H1 (cell line): ENCODE measurements at regions not wholly inside any gene's neighbourhood (a gene's known extent, or its start where the extent isn't known, plus 50 kb on each side); places are given as distances from the start of the nearest gene placed in this dataset.

Experiments
- CTCF ChIA-PET: fragments of 300-600 bp; sonication (Branson Sonifier 250); formaldehyde crosslinking; loops from one replicate; lab custom pipeline; 2021; ENCODE audit not compliant: partially characterized antibody; lab: Charles Lee
- POLR2A ChIA-PET: fragments of 300-600 bp; sonication (Branson Sonifier 250); formaldehyde crosslinking; loops from one replicate; lab custom pipeline; 2021; ENCODE audit warnings: inconsistent platforms; ENCODE audit not compliant: partially characterized antibody; lab: Charles Lee
- DNase-seq, 2 experiments: peaks; one replicate each; pipeline versions ENCODE4 v3.0.0 to v3.0.0-alpha.2; 2010 to 2022; ENCODE audit warnings: low spot score in 2 of 2, low read depth in 1 of 2, mixed read lengths in 1 of 2
- FAIRE-seq: peaks from 2 replicates; lab custom pipeline; 2011; peaks lifted over from hg19 to GRCh38; lab: Jason Lieb, UNC
- H2AFZ ChIP-seq: 2 replicates; pipeline ENCODE4 v1.8.1; 2012; ENCODE audit warnings: low read length, inconsistent platforms
- H2AK5ac ChIP-seq: 2 replicates; pipeline ENCODE4 v1.6.1; 2013; ENCODE audit warnings: low read depth, low read length
- H2BK120ac ChIP-seq: replicated peaks from 2 replicates; pipeline ENCODE3; 2013; ENCODE audit warnings: low read depth, low read length, inconsistent platforms
- H2BK12ac ChIP-seq: 2 replicates; pipeline ENCODE4 v1.6.1; 2013; ENCODE audit warnings: low read depth, low read length
- H2BK15ac ChIP-seq: 2 replicates; pipeline ENCODE4 v1.6.1; 2013; ENCODE audit warnings: low read length
- H2BK20ac ChIP-seq: 2 replicates; pipeline ENCODE4 v1.6.1; 2013; ENCODE audit warnings: low read length
- H2BK5ac ChIP-seq: 2 replicates; pipeline ENCODE4 v1.6.1; 2013; ENCODE audit warnings: low read depth, low read length
- H3K14ac ChIP-seq: 2 replicates; pipeline ENCODE4 v1.6.1; 2013; ENCODE audit warnings: inconsistent platforms; ENCODE audit not compliant: insufficient read length
- H3K18ac ChIP-seq: 2 replicates; pipeline ENCODE4 v1.6.1; 2013; ENCODE audit warnings: low read length; ENCODE audit errors: extremely low read depth
- H3K23ac ChIP-seq: 2 replicates; pipeline ENCODE4 v1.6.1; 2013; ENCODE audit warnings: inconsistent platforms; ENCODE audit not compliant: insufficient read length
- H3K23me2 ChIP-seq: 2 replicates; pipeline ENCODE4 v1.6.1; 2013; ENCODE audit warnings: low read depth, low read length
- H3K27ac ChIP-seq: 2 replicates; pipeline ENCODE4 v1.6.1; 2011; ENCODE audit warnings: low read depth, low read length, inconsistent platforms
- H3K27me3 ChIP-seq, 4 experiments: replicated peaks in 1 of 4; 1 replicate in 1 of 4; 2 replicates in 3 of 4; pipeline versions ENCODE4 v1.6.1 to v1.8.1; 2011 to 2013; ENCODE audit warnings: low read length in 3 of 4, mild to moderate bottlenecking in 3 of 4, inconsistent platforms in 2 of 4, mixed read lengths in 2 of 4, moderate library complexity in 1 of 4; ENCODE audit not compliant: control insufficient read depth in 3 of 4, insufficient read depth in 3 of 4; ENCODE audit errors: extremely low read depth in 1 of 4
- H3K36me3 ChIP-seq, 4 experiments: 2 replicates each; pipeline versions ENCODE4 v1.6.1 to v1.8.1; 2011 to 2013; ENCODE audit warnings: mild to moderate bottlenecking in 4 of 4, low read length in 3 of 4, moderate library complexity in 2 of 4, control low read depth in 1 of 4, inconsistent platforms in 1 of 4; ENCODE audit not compliant: insufficient read depth in 4 of 4, control insufficient read depth in 2 of 4
- H3K4ac ChIP-seq: replicated peaks from 2 replicates; pipeline ENCODE3; 2013; ENCODE audit warnings: low read length, low read depth, mixed read lengths, inconsistent platforms; ENCODE audit not compliant: insufficient read length
- H3K4me1 ChIP-seq, 4 experiments: replicated peaks in 1 of 4; 1 replicate in 1 of 4; 2 replicates in 3 of 4; pipeline versions ENCODE4 v1.6.1 to v1.8.1; 2011 to 2013; ENCODE audit warnings: low read length in 3 of 4, inconsistent platforms in 2 of 4, mixed read lengths in 1 of 4; ENCODE audit not compliant: insufficient read depth in 4 of 4, control insufficient read depth in 3 of 4
- H3K4me2 ChIP-seq, 2 experiments: 2 replicates each; pipeline versions ENCODE4 v1.6.1 to v1.8.1; 2011 to 2013; ENCODE audit warnings: low read depth in 2 of 2, low read length in 2 of 2, control low read depth in 1 of 2, inconsistent platforms in 1 of 2, mild to moderate bottlenecking in 1 of 2; ENCODE audit not compliant: insufficient read depth in 1 of 2
- H3K4me3 ChIP-seq, 4 experiments: fragments of 200-600, 300-600 bp in 1 of 4; sonication (generic), shearing (Covaris generic), sonication (Bioruptor Twin) in 1 of 4; 2 replicates each; pipeline versions ENCODE4 v1.5.1 to v1.8.1; 2011 to 2016; ENCODE audit warnings: low read length in 4 of 4, low read depth in 3 of 4, control low read depth in 2 of 4, inconsistent platforms in 2 of 4, mild to moderate bottlenecking in 2 of 4, mixed read lengths in 1 of 4, moderate library complexity in 1 of 4; ENCODE audit not compliant: insufficient read depth in 2 of 4; ENCODE audit errors: extremely low read depth in 1 of 4
- H3K56ac ChIP-seq: replicated peaks from 2 replicates; pipeline ENCODE3; 2013; ENCODE audit warnings: low read depth, mild to moderate bottlenecking, mixed read lengths, low read length, inconsistent platforms; ENCODE audit not compliant: insufficient read length
- H3K79me1 ChIP-seq: 2 replicates; pipeline ENCODE4 v1.6.1; 2013; ENCODE audit warnings: low read depth, low read length, control low read depth
- H3K79me2 ChIP-seq, 2 experiments: 2 replicates each; pipeline versions ENCODE4 v1.6.1 to v1.8.1; 2012 to 2013; ENCODE audit warnings: low read length in 2 of 2, mild to moderate bottlenecking in 2 of 2, inconsistent platforms in 1 of 2; ENCODE audit not compliant: insufficient read depth in 2 of 2, control insufficient read depth in 1 of 2
- H3K9ac ChIP-seq, 4 experiments: replicated peaks in 1 of 4; 1 replicate in 1 of 4; 2 replicates in 3 of 4; pipeline versions ENCODE4 v1.6.1 to v1.8.1; 2011 to 2013; ENCODE audit warnings: low read depth in 3 of 4, low read length in 3 of 4, control low read depth in 2 of 4, mild to moderate bottlenecking in 2 of 4, moderate library complexity in 2 of 4, inconsistent platforms in 1 of 4; ENCODE audit errors: extremely low read depth in 1 of 4
- H3K9me3 ChIP-seq, 2 experiments: 2 replicates each; pipeline versions ENCODE4 v1.6.1 to v1.8.1; 2012 to 2013; ENCODE audit warnings: mild to moderate bottlenecking in 2 of 2, moderate library complexity in 2 of 2, control low read depth in 1 of 2, inconsistent platforms in 1 of 2, low read depth in 1 of 2, low read length in 1 of 2, mixed read lengths in 1 of 2; ENCODE audit not compliant: insufficient read depth in 2 of 2
- H4K20me1 ChIP-seq, 2 experiments: replicated peaks in 1 of 2; 2 replicates each; pipeline versions ENCODE3 to v1.8.1; 2011 to 2013; ENCODE audit warnings: inconsistent platforms in 2 of 2, low read length in 2 of 2, mild to moderate bottlenecking in 1 of 2; ENCODE audit not compliant: insufficient read depth in 2 of 2, control insufficient read depth in 1 of 2
- H4K5ac ChIP-seq: 2 replicates; pipeline ENCODE4 v1.6.1; 2013; ENCODE audit warnings: low read length, low read depth, mixed read lengths, inconsistent platforms; ENCODE audit not compliant: insufficient read length
- H4K8ac ChIP-seq: 2 replicates; pipeline ENCODE4 v1.8.0; 2013; ENCODE audit warnings: mild to moderate bottlenecking, moderate library complexity, low read length, inconsistent platforms; ENCODE audit not compliant: insufficient read depth; ENCODE audit errors: extremely low read depth
- H4K91ac ChIP-seq: replicated peaks from 2 replicates; pipeline ENCODE3; 2013; ENCODE audit warnings: low read length, mixed read lengths, inconsistent platforms; ENCODE audit not compliant: insufficient read length
- ASH2L ChIP-seq: fragments of 200-600, 300-600 bp; sonication (generic); IDR thresholded peaks from one replicate; pipeline ENCODE4 v1.7.1; 2017; ENCODE audit warnings: low read length
- CEBPB ChIP-seq: IDR thresholded peaks from 2 replicates; pipeline ENCODE4 v1.6.1; 2012; ENCODE audit warnings: low read depth, low read length
- CHD1 ChIP-seq: IDR thresholded peaks from 2 replicates; pipeline ENCODE4 v1.6.1; 2012; ENCODE audit warnings: low read depth, low read length, improper control_type of control experiment
- CHD2 ChIP-seq: IDR thresholded peaks from 2 replicates; pipeline ENCODE4 v1.6.1; 2012; ENCODE audit warnings: low read length, improper control_type of control experiment
- GABPA ChIP-seq: IDR thresholded peaks from 2 replicates; pipeline ENCODE4 v1.6.1; 2011; ENCODE audit warnings: mild to moderate bottlenecking, low read length, moderate library complexity, borderline replicate concordance; ENCODE audit not compliant: insufficient read depth
- NANOG ChIP-seq: IDR thresholded peaks from 2 replicates; pipeline ENCODE4 v1.6.1; 2011; ENCODE audit warnings: low read length, low read depth, mild to moderate bottlenecking, inconsistent platforms; ENCODE audit not compliant: insufficient read depth, poor library complexity, severe bottlenecking
- POLR2AphosphoS5 ChIP-seq: IDR thresholded peaks from 2 replicates; pipeline ENCODE4 v1.6.1; 2011; ENCODE audit warnings: low read depth, low read length
- SP1 ChIP-seq: IDR thresholded peaks from 2 replicates; pipeline ENCODE4 v1.6.1; 2011; ENCODE audit warnings: low read depth, low read length
- SP2 ChIP-seq: IDR thresholded peaks from 2 replicates; pipeline ENCODE4 v1.6.1; 2012; ENCODE audit warnings: mild to moderate bottlenecking, low read length, inconsistent platforms
- SP4 ChIP-seq: IDR thresholded peaks from 2 replicates; pipeline ENCODE4 v1.6.1; 2012; ENCODE audit warnings: low read length, inconsistent platforms
- SRF ChIP-seq: IDR thresholded peaks from 2 replicates; pipeline ENCODE4 v1.6.1; 2011; ENCODE audit warnings: mild to moderate bottlenecking, low read depth, low read length, moderate library complexity
- TAF1 ChIP-seq: IDR thresholded peaks from 2 replicates; pipeline ENCODE4 v1.6.1; 2011; ENCODE audit warnings: mild to moderate bottlenecking, low read depth, low read length
- TEAD4 ChIP-seq: IDR thresholded peaks from 2 replicates; pipeline ENCODE4 v1.6.1; 2012; ENCODE audit warnings: low read depth, low read length, inconsistent platforms, mixed read lengths
- WGBS, 2 experiments: shearing (Covaris generic) in 1 of 2; methylation state at CpG; one replicate each; pipeline versions ENCODE4 v1.1.6 to v1.1.7; 2013 to 2015; ENCODE audit warnings: low lambda C conversion rate in 2 of 2, mixed read lengths in 2 of 2, inconsistent platforms in 1 of 2, low coverage in 1 of 2, missing lambda C conversion rate in 1 of 2; ENCODE audit not compliant: insufficient replicate concordance in 2 of 2, insufficient coverage in 1 of 2, insufficient read length in 1 of 2; ENCODE audit errors: extremely low coverage in 1 of 2, missing lambda C conversion rate in 1 of 2; 5-methylcytosine and 5-hydroxymethylcytosine counted together
- TF ChIP-seq, protein P1 (sequence below), 3 experiments: IDR thresholded peaks; 1 replicate in 2 of 3; 2 replicates in 1 of 3; pipeline versions ENCODE4 v1.5.1 to v1.6.1; 2011; ENCODE audit warnings: low read length in 3 of 3, mild to moderate bottlenecking in 3 of 3, inconsistent platforms in 2 of 3, low read depth in 1 of 3, moderate library complexity in 1 of 3; ENCODE audit not compliant: insufficient read depth in 1 of 3; ENCODE audit errors: control extremely low read depth in 1 of 3
- TF ChIP-seq, protein P2 (sequence below): IDR thresholded peaks from 2 replicates; pipeline ENCODE4 v1.6.1; 2012; ENCODE audit warnings: inconsistent platforms

DNA sequence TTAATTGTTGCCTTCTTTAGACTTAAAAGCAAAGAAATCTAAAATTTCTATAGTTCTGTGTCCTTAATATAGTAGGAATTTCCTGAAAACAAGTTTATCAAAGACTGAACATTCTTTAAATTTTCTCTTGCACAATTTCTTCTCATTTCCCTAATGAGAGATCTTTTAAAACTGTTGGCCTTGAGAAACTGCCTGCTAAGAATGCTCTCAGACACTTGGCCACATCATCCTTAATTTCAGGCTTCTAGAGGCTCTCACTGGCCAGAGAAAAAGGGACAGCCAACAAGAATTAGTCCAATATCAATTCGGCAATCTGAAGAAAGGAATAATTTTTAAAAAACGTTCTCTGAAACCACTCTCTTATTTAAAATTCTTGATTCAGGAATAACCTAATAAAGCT lies 167.0 kb upstream of the CREB1 start:
- H2BK5ac ChIP-seq: no peak overlapping the region
- no peak for DNase-seq
- no peak overlapping the region for H2BK120ac ChIP-seq
- no peak overlapping the region for H4K91ac ChIP-seq
- ChIA-PET POLR2A (no interaction called here), CTCF (no interaction called here)
- H2BK12ac ChIP-seq: no peak overlapping the region
- no peak overlapping the region for H3K23ac ChIP-seq
- no peaks in the 10 kb centered on the region for H3K79me2 ChIP-seq
- H2AFZ ChIP-seq: no peak overlapping the region
- H3K14ac ChIP-seq: no peak overlapping the region
- H3K56ac ChIP-seq: no peak overlapping the region
- 76% methylated on average over 2 of the region's 2 CpGs; no CpG with 5 or more reads in 1 of the 2 experiments for WGBS, 2 experiments
- no peak overlapping the region for H2BK15ac ChIP-seq
- no peaks in the 10 kb centered on the region for H4K20me1 ChIP-seq
- H3K9ac ChIP-seq: no peak overlapping the region
- no peaks in the 10 kb centered on the region for H3K36me3 ChIP-seq
- H2BK20ac ChIP-seq: no peak overlapping the region
- H3K27me3 ChIP-seq: no peaks in the 10 kb centered on the region
- no peak overlapping the region for H3K4me2 ChIP-seq
- H3K18ac ChIP-seq: no peak overlapping the region
- no peak overlapping the region for H3K4ac ChIP-seq
- no peak overlapping the region for H2AK5ac ChIP-seq
- no peaks in the 10 kb centered on the region for H3K4me1 ChIP-seq
- no peak overlapping the region for H3K4me3 ChIP-seq
- no peak overlapping the region for H3K27ac ChIP-seq
- H4K5ac ChIP-seq: no peak overlapping the region
- H3K9me3 ChIP-seq: no peaks in the 10 kb centered on the region
- H3K23me2 ChIP-seq: no peaks in the 10 kb centered on the region
- no peak overlapping the region for H4K8ac ChIP-seq
- H3K79me1 ChIP-seq: no peaks in the 10 kb centered on the region
- no peak for FAIRE-seq
- TF ChIP-seq TAF1 (no peak), SP2 (no peak), CEBPB (no peak), CHD1 (no peak), NANOG (no peak), SP4 (no peak), TEAD4 (no peak), GABPA (no peak), POLR2AphosphoS5 (no peak), SP1 (no peak), ASH2L (no peak), SRF (no peak), CHD2 (no peak)
- TF ChIP-seq, protein P1, sequence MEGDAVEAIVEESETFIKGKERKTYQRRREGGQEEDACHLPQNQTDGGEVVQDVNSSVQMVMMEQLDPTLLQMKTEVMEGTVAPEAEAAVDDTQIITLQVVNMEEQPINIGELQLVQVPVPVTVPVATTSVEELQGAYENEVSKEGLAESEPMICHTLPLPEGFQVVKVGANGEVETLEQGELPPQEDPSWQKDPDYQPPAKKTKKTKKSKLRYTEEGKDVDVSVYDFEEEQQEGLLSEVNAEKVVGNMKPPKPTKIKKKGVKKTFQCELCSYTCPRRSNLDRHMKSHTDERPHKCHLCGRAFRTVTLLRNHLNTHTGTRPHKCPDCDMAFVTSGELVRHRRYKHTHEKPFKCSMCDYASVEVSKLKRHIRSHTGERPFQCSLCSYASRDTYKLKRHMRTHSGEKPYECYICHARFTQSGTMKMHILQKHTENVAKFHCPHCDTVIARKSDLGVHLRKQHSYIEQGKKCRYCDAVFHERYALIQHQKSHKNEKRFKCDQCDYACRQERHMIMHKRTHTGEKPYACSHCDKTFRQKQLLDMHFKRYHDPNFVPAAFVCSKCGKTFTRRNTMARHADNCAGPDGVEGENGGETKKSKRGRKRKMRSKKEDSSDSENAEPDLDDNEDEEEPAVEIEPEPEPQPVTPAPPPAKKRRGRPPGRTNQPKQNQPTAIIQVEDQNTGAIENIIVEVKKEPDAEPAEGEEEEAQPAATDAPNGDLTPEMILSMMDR (IDR thresholded peaks at IDR 0.05; ENCODE audit: control extremely low read depth in 1 of 3, insufficient read depth in 1 of 3, low read depth in 1 of 3, low read length in 3 of 3): no peak
- TF ChIP-seq, protein P2, sequence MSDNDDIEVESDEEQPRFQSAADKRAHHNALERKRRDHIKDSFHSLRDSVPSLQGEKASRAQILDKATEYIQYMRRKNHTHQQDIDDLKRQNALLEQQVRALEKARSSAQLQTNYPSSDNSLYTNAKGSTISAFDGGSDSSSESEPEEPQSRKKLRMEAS: no peak
